Neural progenitor cell (in vitro differentiated cells): ENCODE measurements at regions not wholly inside any gene's neighbourhood (a gene's known extent, or its start where the extent isn't known, plus 50 kb on each side); places are given as distances from the start of the nearest gene placed in this dataset.
A peak's percentile ranks its signal among the peaks of the same experiment; 100 is the strongest.

ENCODE experiments used
- DNase-seq: peaks from one replicate; pipeline ENCODE4 v3.0.0-alpha.2; 2016; ENCODE audit warnings: low spot score
- H2AFZ ChIP-seq: fragments of 200-600 bp; sonication (generic); replicated peaks from 2 replicates; pipeline ENCODE4 v1.6.1; 2016; ENCODE audit warnings: antibody characterized with exemption
- H3F3A ChIP-seq: fragments of 200-600 bp; sonication (generic); 2 replicates; pipeline ENCODE4 v1.6.1; 2016; ENCODE audit warnings: antibody characterized with exemption, low read depth
- H3K27ac ChIP-seq: fragments of 200-600 bp; sonication (generic); 2 replicates; pipeline ENCODE4 v1.5.1; 2016; ENCODE audit warnings: mild to moderate bottlenecking
- H3K27me3 ChIP-seq: fragments of 200-600 bp; sonication (generic); 2 replicates; pipeline ENCODE4 v1.6.1; 2016; ENCODE audit warnings: mild to moderate bottlenecking, moderate library complexity
- H3K36me3 ChIP-seq: fragments of 200-600 bp; sonication (generic); 2 replicates; pipeline ENCODE4 v1.5.1; 2016
- H3K4me1 ChIP-seq: fragments of 200-600 bp; sonication (generic); 2 replicates; pipeline ENCODE4 v1.6.1; 2016; ENCODE audit warnings: mixed run types
- H3K4me2 ChIP-seq: fragments of 200-600 bp; sonication (generic); 2 replicates; pipeline ENCODE4 v1.6.1; 2016
- H3K4me3 ChIP-seq: fragments of 200-600 bp; sonication (generic); 2 replicates; pipeline ENCODE4 v1.5.1; 2016
- H3K79me2 ChIP-seq: fragments of 200-600 bp; sonication (generic); 2 replicates; pipeline ENCODE4 v1.6.1; 2016; ENCODE audit warnings: low read depth
- H3K9ac ChIP-seq: fragments of 200-600 bp; sonication (generic); 2 replicates; pipeline ENCODE4 v1.6.1; 2016
- H3K9me3 ChIP-seq: fragments of 200-600 bp; sonication (generic); 2 replicates; pipeline ENCODE4 v1.5.1; 2016; ENCODE audit warnings: low read depth
- H4K20me1 ChIP-seq: fragments of 200-600 bp; sonication (generic); 2 replicates; pipeline ENCODE4 v1.6.1; 2016; ENCODE audit warnings: low read depth
- H3K27ac Mint-ChIP-seq: 3 replicates; pipeline ENCODE4 v1.8.0; 2021; ENCODE audit warnings: mixed read lengths
- H3K27me3 Mint-ChIP-seq: 2 replicates; pipeline ENCODE4 v1.8.0; 2022; ENCODE audit warnings: low read depth, mild to moderate bottlenecking, inconsistent platforms, moderate library complexity, mixed read lengths; ENCODE audit not compliant: insufficient read depth
- H3K36me3 Mint-ChIP-seq: 3 replicates; pipeline ENCODE4 v1.8.0; 2021; ENCODE audit warnings: mixed read lengths
- H3K4me1 Mint-ChIP-seq: 3 replicates; pipeline ENCODE4 v1.8.0; 2021; ENCODE audit warnings: mixed read lengths
- H3K4me3 Mint-ChIP-seq: 3 replicates; pipeline ENCODE4 v1.8.0; 2021; ENCODE audit warnings: mild to moderate bottlenecking, moderate library complexity, mixed read lengths
- H3K9me3 Mint-ChIP-seq: 3 replicates; pipeline ENCODE4 v1.8.0; 2020; ENCODE audit warnings: mixed read lengths
- CTCF ChIP-seq: fragments of 200-600 bp; sonication (generic); IDR thresholded peaks from 2 replicates; pipeline ENCODE4 v1.5.1; 2017; ENCODE audit warnings: antibody characterized with exemption, mild to moderate bottlenecking
- EZH2 ChIP-seq: fragments of 200-600 bp; sonication (generic); IDR thresholded peaks from 2 replicates; pipeline ENCODE4 v1.6.1; 2017; ENCODE audit warnings: antibody characterized with exemption, mild to moderate bottlenecking, moderate library complexity
- EZH2phosphoT487 ChIP-seq: fragments of 200-600 bp; sonication (generic); IDR thresholded peaks from 2 replicates; pipeline ENCODE4 v1.6.1; 2017; ENCODE audit warnings: antibody characterized with exemption

GRCh38 chr5:18965893-18966292 lies 1022.1 kb downstream of the CDH18 start:
- Histone ChIP-seq H4K20me1 (no peaks in the 10 kb centered on the region), H2AFZ (peak overlapping the region; percentile 50)
- H3K36me3 Mint-ChIP-seq: no peaks in the 10 kb centered on the region

GRCh38 chr5:18967637-18968036 lies 1020.4 kb downstream of the CDH18 start:
- no peaks in the 10 kb centered on the region for H3K36me3 Mint-ChIP-seq
- DNase-seq: no peak
- Histone ChIP-seq H3K27me3 (no peaks in the 10 kb centered on the region), H3K79me2 (no peaks in the 10 kb centered on the region), H3K9ac (no peak overlapping the region), H3K9me3 (no peaks in the 10 kb centered on the region), H3K36me3 (no peaks in the 10 kb centered on the region), H3F3A (no peaks in the 10 kb centered on the region), H3K4me1 (no peaks in the 10 kb centered on the region), H3K4me2 (no peak overlapping the region), H4K20me1 (no peaks in the 10 kb centered on the region), H3K27ac (no peak overlapping the region), H2AFZ (no peak overlapping the region), H3K4me3 (no peak overlapping the region)
- H3K27me3 Mint-ChIP-seq: peaks cover 2% of the 10 kb centered on the region
- H3K4me1 Mint-ChIP-seq: no peaks in the 10 kb centered on the region
- no peak overlapping the region for H3K4me3 Mint-ChIP-seq
- no peak overlapping the region for H3K27ac Mint-ChIP-seq
- TF ChIP-seq EZH2: no peak
- no peak for TF ChIP-seq EZH2phosphoT487
- no peak for TF ChIP-seq CTCF
- no peaks in the 10 kb centered on the region for H3K9me3 Mint-ChIP-seq

More at GRCh38 chr5:18965893-18966292, 1022.1 kb downstream of the CDH18 start:
- H3K4me1 Mint-ChIP-seq: no peaks in the 10 kb centered on the region
- Histone ChIP-seq H3K4me1 (no peaks in the 10 kb centered on the region), H3K36me3 (no peaks in the 10 kb centered on the region), H3K4me2 (no peak overlapping the region), H3K4me3 (no peak overlapping the region), H3F3A (no peaks in the 10 kb centered on the region), H3K27me3 (no peaks in the 10 kb centered on the region), H3K79me2 (no peaks in the 10 kb centered on the region), H3K27ac (no peak overlapping the region), H3K9ac (no peak overlapping the region), H3K9me3 (no peaks in the 10 kb centered on the region)
- no peak for DNase-seq
- TF ChIP-seq EZH2phosphoT487 (no peak), CTCF (no peak), EZH2 (no peak)
- H3K27me3 Mint-ChIP-seq: peaks cover 2% of the 10 kb centered on the region
- H3K9me3 Mint-ChIP-seq: no peaks in the 10 kb centered on the region
- no peak overlapping the region for H3K4me3 Mint-ChIP-seq
- H3K27ac Mint-ChIP-seq: no peak overlapping the region

GRCh38 chr5:18968966-18969365 lies 1019.0 kb downstream of the CDH18 start:
- no peaks in the 10 kb centered on the region for H3K36me3 ChIP-seq
- H3K79me2 ChIP-seq: no peaks in the 10 kb centered on the region
- no peak for DNase-seq
- no peak for TF ChIP-seq EZH2
- no peak for TF ChIP-seq CTCF
- TF ChIP-seq EZH2phosphoT487: no peak
- no peak overlapping the region for H3K4me2 ChIP-seq
- no peak overlapping the region for H3K27ac ChIP-seq
- no peak overlapping the region for H3K4me3 ChIP-seq
- Mint-ChIP-seq H3K9me3 (no peaks in the 10 kb centered on the region), H3K4me1 (no peaks in the 10 kb centered on the region), H3K27ac (no peak overlapping the region), H3K4me3 (no peak overlapping the region), H3K27me3 (peaks cover 2% of the 10 kb centered on the region), H3K36me3 (no peaks in the 10 kb centered on the region)
- H3K4me1 ChIP-seq: no peaks in the 10 kb centered on the region
- H3K27me3 ChIP-seq: no peaks in the 10 kb centered on the region
- H3F3A ChIP-seq: no peaks in the 10 kb centered on the region
- no peak overlapping the region for H3K9ac ChIP-seq
- no peaks in the 10 kb centered on the region for H4K20me1 ChIP-seq
- H2AFZ ChIP-seq: no peak overlapping the region
- no peaks in the 10 kb centered on the region for H3K9me3 ChIP-seq

- H3K4me1 ChIP-seq: no peaks in the 10 kb centered on the region
- H3K36me3 ChIP-seq: no peaks in the 10 kb centered on the region
- H4K20me1 ChIP-seq: no peaks in the 10 kb centered on the region
- Mint-ChIP-seq H3K4me3 (no peak overlapping the region), H3K27ac (no peak overlapping the region), H3K36me3 (no peaks in the 10 kb centered on the region), H3K27me3 (peaks cover 2% of the 10 kb centered on the region), H3K4me1 (no peaks in the 10 kb centered on the region), H3K9me3 (no peaks in the 10 kb centered on the region)
- H3K4me2 ChIP-seq: no peak overlapping the region
- no peaks in the 10 kb centered on the region for H3F3A ChIP-seq
- H3K9ac ChIP-seq: no peak overlapping the region
- H2AFZ ChIP-seq: no peak overlapping the region
- TF ChIP-seq CTCF: no peak
- no peak for TF ChIP-seq EZH2
- TF ChIP-seq EZH2phosphoT487: no peak
- H3K79me2 ChIP-seq: no peaks in the 10 kb centered on the region
- H3K4me3 ChIP-seq: no peak overlapping the region
- no peak overlapping the region for H3K27ac ChIP-seq
- H3K9me3 ChIP-seq: no peaks in the 10 kb centered on the region
- DNase-seq: no peak
- H3K27me3 ChIP-seq: no peaks in the 10 kb centered on the region
Measured at GRCh38 chr5:18970000-18970399, 1018.0 kb downstream of the CDH18 start.
